ENCODE measurements at regions not wholly inside any gene's neighbourhood (a gene's known extent, or its start where the extent isn't known, plus 50 kb on each side); places are given as distances from the start of the nearest gene placed in this dataset.
A peak's percentile ranks its signal among the peaks of the same experiment; 100 is the strongest.

- no peaks in the 10 kb centered on the region for H3K9me1 ChIP-seq (replicated peaks; ENCODE audit: control insufficient read depth, extremely low read depth, insufficient read depth, low read length)
- H3K27ac ChIP-seq (ENCODE audit: insufficient read depth, low read depth, low read length) = peak overlapping the region; percentile 33
- no peaks in the 10 kb centered on the region for H3K27me3 ChIP-seq (ENCODE audit: control insufficient read depth in 2 of 2, insufficient read depth in 2 of 2, low read length in 2 of 2)
- H3K79me2 ChIP-seq (ENCODE audit: control insufficient read depth, insufficient read depth, low read length) = no peaks in the 10 kb centered on the region
- no peaks in the 10 kb centered on the region for H4K20me1 ChIP-seq (replicated peaks; ENCODE audit: control insufficient read depth, extremely low read depth, insufficient read depth, low read length)
- dilution Hi-C loops (cut with MboI; ENCODE audit: extremely low pct_ligation_motif_present, low sequenced_read_pairs) = no loop called here
- no peak overlapping the region for H3K4me2 ChIP-seq (ENCODE audit: insufficient read depth, low read length)
- H3K4me1 ChIP-seq (ENCODE audit: control insufficient read depth, extremely low read depth, insufficient read depth, low read length) = peaks cover 13% of the 10 kb centered on the region
- H3K36me3 ChIP-seq (ENCODE audit: control insufficient read depth in 2 of 2, extremely low read depth in 1 of 2, insufficient read depth in 2 of 2, low read length in 2 of 2) = no peaks in the 10 kb centered on the region
- H3K9me3 ChIP-seq (replicated peaks; ENCODE audit: control insufficient read depth, insufficient read depth, low read length) = no peaks in the 10 kb centered on the region
- POLR2A ChIA-PET = interaction anchor here (0.6 kb wide), 1 partner anchor 23 kb away, joined by 4 read pairs; no protein-coding TSS in a partner anchor
- CTCF ChIA-PET = interaction anchor here (1.2 to 2.3 kb wide), 4 partner anchors 9 to 190 kb away, joined by 3 to 12 read pairs (median 4); no protein-coding TSS in a partner anchor
- TF ChIP-seq MAX (IDR thresholded peaks at IDR 0.05; ENCODE audit: insufficient read depth, insufficient read length) = no peak
- TF ChIP-seq FOS (IDR thresholded peaks at IDR 0.05; ENCODE audit: borderline replicate concordance, insufficient read depth, low read length) = peak; percentile 64
- no peak for TF ChIP-seq POLR2A (IDR thresholded peaks at IDR 0.05; ENCODE audit: low read depth, low read length)
- TF ChIP-seq JUN (IDR thresholded peaks at IDR 0.05; ENCODE audit: borderline replicate concordance, insufficient read depth, insufficient read length, low read depth) = peak; percentile 40
- H2AFZ ChIP-seq (ENCODE audit: low read depth, low read length) = no peak overlapping the region
- FAIRE-seq (peak; percentile 75), DNase-seq (ENCODE audit: low read depth, low spot score) (peak; percentile 55)
- H3K9ac ChIP-seq (replicated peaks; ENCODE audit: extremely low read depth, insufficient read depth, low read length) = no peak overlapping the region
- intact Hi-C loops (cut with micrococcal nuclease) = loop anchor here (5.0 kb wide), 1 partner anchor 190 kb away; no protein-coding TSS in a partner anchor
- no TSS peak for BruUV-seq (replicated peaks)
- no peak overlapping the region for H3K4me3 ChIP-seq (replicated peaks in 1 of 3; ENCODE audit: insufficient read depth in 1 of 3, low read depth in 1 of 3, low read length in 3 of 3)
These were observed 64.7 kb downstream of the EOMES start for GRCh38 chr3:27657404-27657803.

GRCh38 chr3:27656790-27657189 is 65.3 kb downstream of the EOMES start:
- Histone ChIP-seq H3K4me2 (ENCODE audit: insufficient read depth, low read length) (no peak overlapping the region), H3K27me3 (ENCODE audit: control insufficient read depth in 2 of 2, insufficient read depth in 2 of 2, low read length in 2 of 2) (no peaks in the 10 kb centered on the region), H3K36me3 (ENCODE audit: control insufficient read depth in 2 of 2, extremely low read depth in 1 of 2, insufficient read depth in 2 of 2, low read length in 2 of 2) (no peaks in the 10 kb centered on the region), H3K9ac (replicated peaks; ENCODE audit: extremely low read depth, insufficient read depth, low read length) (no peak overlapping the region), H3K79me2 (ENCODE audit: control insufficient read depth, insufficient read depth, low read length) (no peaks in the 10 kb centered on the region), H3K4me3 (replicated peaks in 1 of 3; ENCODE audit: insufficient read depth in 1 of 3, low read depth in 1 of 3, low read length in 3 of 3) (no peak overlapping the region), H3K4me1 (ENCODE audit: control insufficient read depth, extremely low read depth, insufficient read depth, low read length) (peaks cover 13% of the 10 kb centered on the region), H2AFZ (ENCODE audit: low read depth, low read length) (no peak overlapping the region), H4K20me1 (replicated peaks; ENCODE audit: control insufficient read depth, extremely low read depth, insufficient read depth, low read length) (no peaks in the 10 kb centered on the region), H3K27ac (ENCODE audit: insufficient read depth, low read depth, low read length) (peak overlapping the region; percentile 33), H3K9me1 (replicated peaks; ENCODE audit: control insufficient read depth, extremely low read depth, insufficient read depth, low read length) (no peaks in the 10 kb centered on the region), H3K9me3 (replicated peaks; ENCODE audit: control insufficient read depth, insufficient read depth, low read length) (no peaks in the 10 kb centered on the region)
- FAIRE-seq (no peak), DNase-seq (ENCODE audit: low read depth, low spot score) (no peak)
- TF ChIP-seq CTCF (IDR thresholded peaks at IDR 0.05; ENCODE audit: extremely low read depth in 1 of 2, insufficient read depth in 1 of 2, low read depth in 1 of 2, low read length in 2 of 2) (no peak), GATA2 (IDR thresholded peaks at IDR 0.05; ENCODE audit: insufficient read depth, insufficient read length, low read depth, low read length) (no peak), FOS (IDR thresholded peaks at IDR 0.05; ENCODE audit: borderline replicate concordance, insufficient read depth, low read length) (no peak), EZH2 (IDR thresholded peaks at IDR 0.05; ENCODE audit: borderline replicate concordance, low read depth, low read length, severe bottlenecking) (no peak), POLR2A (IDR thresholded peaks at IDR 0.05; ENCODE audit: low read depth, low read length) (no peak), JUN (IDR thresholded peaks at IDR 0.05; ENCODE audit: borderline replicate concordance, insufficient read depth, insufficient read length, low read depth) (no peak), POLR2AphosphoS5 (IDR thresholded peaks at IDR 0.05; ENCODE audit: insufficient read depth, low read depth, low read length) (no peak), MYC (IDR thresholded peaks at IDR 0.05; ENCODE audit: low read depth, low read length) (no peak), MAX (IDR thresholded peaks at IDR 0.05; ENCODE audit: insufficient read depth, insufficient read length) (no peak)
- dilution Hi-C loops (cut with MboI; ENCODE audit: extremely low pct_ligation_motif_present, low sequenced_read_pairs) (no loop called here), intact Hi-C loops (cut with micrococcal nuclease) (loop anchor here (5.0 kb wide), 1 partner anchor 189 kb away; no protein-coding TSS in a partner anchor)
- POLR2A ChIA-PET = no interaction called here
- BruUV-seq (replicated peaks) = no TSS peak
- CTCF ChIA-PET = interaction anchor here (1.0 to 2.3 kb wide), 3 partner anchors 24 to 190 kb away, joined by 3 to 12 read pairs (median 4); no protein-coding TSS in a partner anchor

Measured in endothelial cell of umbilical vein (primary cell).